GM19455 (cell line): ENCODE measurements at regions not wholly inside any gene's neighbourhood (a gene's known extent, or its start where the extent isn't known, plus 50 kb on each side); places are given as distances from the start of the nearest gene placed in this dataset.
"Not testable (repeated sequence)": the region's sequence is repeated elsewhere in the genome, so short reads cannot be mapped to it uniquely, and the experiment has no call there.

Experiments
- ATAC-seq: cut with Tn5 transposase; IDR thresholded peaks from one replicate; pipeline ENCODE4 v1.9.1; 2021; ENCODE audit not compliant: unreplicated experiment

- ATAC-seq = no peak
Observed at GRCh38 chr4:148962539-148963290, 520.5 kb upstream of the NR3C2 start.

GRCh38 chr4:148961526-148961925, 519.3 kb upstream of the NR3C2 start:
- ATAC-seq = no peak

DNA sequence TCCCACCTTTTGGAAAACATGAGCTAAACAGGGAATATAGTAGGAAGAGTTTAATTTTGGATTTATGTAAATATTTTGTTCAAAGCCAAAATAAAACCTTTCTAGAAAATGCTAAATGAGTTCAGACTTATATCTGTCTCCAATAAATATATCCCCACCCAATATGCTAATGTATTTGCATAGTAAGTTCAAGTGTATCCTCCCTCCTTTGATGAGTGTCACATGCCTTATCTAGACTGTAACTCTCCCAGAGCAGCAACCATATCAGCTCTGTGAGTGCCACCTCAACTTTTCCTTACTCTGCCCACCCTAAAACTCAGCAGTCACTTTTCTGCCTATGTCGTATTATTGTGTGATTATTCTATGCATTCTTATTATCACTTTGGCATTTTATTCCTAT, 516.1 kb upstream of the NR3C2 start:
- ATAC-seq = no peak

- no peak for ATAC-seq
Observed at GRCh38 chr4:148955564-148956297, 513.5 kb upstream of the NR3C2 start.

DNA sequence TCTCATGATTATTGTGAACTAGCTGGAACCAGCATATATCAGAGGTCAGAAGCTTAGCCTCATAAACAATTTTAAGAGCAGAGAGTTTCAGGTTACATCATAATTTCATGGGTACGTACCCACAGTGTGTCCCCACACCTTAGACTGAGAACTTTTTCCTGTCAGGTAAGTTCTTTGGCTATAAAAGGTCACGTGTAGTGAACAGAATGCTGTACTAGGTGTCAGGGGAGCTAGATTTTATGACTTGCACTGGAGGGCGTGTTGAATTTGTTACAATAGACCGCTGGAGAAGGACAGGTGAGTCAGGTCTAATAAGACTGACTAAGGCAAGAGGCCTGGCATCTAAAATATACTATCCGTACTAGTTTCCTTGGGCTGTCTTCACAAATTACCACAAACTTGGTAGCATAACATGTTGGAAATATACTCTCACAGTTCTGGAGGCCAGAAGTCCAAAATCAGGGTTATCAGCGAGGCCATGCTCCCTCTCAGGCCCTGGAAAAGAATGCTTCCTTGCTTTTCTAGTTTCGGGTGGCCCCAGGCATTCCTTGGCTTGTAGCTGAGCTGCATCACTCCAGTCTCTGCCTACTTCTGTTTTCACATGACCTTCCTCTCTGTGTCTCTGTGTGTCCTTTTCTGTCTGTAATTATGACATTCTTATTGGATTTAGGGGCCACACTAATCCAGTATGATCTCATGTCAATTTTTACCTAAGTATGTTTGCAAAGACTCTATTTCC, 512.0 kb upstream of the NR3C2 start:
- no peak for ATAC-seq

DNA sequence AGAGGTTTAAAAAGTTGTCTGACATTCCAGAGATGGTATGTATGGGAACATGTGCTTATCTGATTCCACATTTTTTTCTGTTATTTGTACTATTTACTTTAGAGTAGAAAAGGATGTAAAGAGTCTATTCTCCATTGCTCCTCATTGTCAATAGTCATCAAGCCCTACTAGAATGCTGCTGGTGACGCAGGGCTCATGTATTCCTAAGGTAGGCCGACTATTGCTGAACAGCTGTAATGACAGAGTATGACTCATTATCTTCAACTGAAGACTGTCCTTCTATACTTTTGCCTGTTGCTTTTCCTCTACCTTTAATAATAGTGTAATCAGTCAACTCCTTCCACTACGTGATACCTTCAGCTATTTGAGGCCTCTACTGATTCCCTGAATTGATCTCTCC, 509.1 kb upstream of the NR3C2 start:
- ATAC-seq = no peak

GRCh38 chr4:148946271-148946670, 504.1 kb upstream of the NR3C2 start:
- ATAC-seq = no peak

GRCh38 chr4:148944839-148945219, 502.6 kb upstream of the NR3C2 start:
- ATAC-seq = no peak

DNA sequence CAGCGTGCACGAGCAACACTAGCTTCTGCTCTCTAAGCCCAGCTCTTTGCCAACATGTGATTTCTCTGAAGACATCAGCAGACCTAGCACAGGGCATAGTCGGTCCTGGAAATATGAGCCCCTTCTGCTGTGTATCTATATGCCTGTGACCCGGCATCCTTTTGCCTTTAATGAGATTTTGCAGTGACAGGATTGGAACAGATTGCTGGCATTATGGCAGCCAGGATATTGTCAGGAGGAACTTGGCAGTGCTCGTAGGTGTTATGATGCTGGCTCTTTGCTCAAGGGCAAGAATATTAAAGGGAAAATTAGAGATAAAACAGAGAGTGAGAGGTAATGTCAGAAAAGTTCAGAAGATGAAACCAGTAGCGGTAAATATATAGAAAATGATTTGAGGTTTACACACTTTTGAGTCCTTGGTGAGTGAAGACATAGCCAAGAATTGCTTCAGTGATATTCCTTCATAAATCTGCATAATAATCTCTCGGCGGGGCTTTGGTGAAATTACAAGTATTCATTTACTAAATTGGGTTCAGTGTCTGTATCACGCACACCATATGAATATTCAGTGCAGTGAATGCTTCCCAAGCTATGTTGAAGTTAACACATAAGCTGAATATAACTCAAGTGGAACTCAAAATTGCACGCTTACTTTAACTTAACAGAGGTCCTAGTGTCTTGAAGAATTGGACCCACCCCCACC, 502.1 kb upstream of the NR3C2 start:
- ATAC-seq = no peak

DNA sequence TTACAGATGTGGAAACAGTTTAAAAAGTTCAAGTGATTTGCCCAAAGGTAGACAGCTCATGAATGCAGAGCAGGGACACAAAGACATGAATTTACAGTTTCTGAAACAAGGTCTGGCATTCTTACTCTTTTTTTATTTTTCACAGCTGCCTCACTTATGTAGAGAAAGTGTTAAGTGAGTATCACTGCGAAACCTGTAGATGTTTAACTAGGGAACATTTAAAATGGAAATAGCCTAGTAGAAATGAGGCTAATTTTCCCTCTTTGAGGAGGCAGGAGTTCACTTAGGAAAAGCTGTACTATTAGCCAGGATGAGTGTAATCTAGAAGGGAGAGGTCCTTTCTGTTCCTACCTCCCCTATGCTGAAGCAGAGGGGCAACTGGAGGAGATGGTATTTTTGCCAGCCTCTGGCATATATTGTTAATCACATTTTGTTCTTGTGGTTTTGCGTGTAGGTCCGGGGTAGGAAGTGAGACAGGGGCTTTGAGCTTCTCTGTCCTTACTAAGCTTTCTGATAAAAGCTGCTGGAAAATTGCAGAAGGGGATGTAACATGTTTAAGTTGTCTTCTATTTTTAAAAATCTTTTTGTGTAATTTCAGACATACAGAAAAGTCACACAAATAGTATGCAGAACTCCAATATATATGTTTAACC, 492.8 kb upstream of the NR3C2 start:
- no peak for ATAC-seq

DNA sequence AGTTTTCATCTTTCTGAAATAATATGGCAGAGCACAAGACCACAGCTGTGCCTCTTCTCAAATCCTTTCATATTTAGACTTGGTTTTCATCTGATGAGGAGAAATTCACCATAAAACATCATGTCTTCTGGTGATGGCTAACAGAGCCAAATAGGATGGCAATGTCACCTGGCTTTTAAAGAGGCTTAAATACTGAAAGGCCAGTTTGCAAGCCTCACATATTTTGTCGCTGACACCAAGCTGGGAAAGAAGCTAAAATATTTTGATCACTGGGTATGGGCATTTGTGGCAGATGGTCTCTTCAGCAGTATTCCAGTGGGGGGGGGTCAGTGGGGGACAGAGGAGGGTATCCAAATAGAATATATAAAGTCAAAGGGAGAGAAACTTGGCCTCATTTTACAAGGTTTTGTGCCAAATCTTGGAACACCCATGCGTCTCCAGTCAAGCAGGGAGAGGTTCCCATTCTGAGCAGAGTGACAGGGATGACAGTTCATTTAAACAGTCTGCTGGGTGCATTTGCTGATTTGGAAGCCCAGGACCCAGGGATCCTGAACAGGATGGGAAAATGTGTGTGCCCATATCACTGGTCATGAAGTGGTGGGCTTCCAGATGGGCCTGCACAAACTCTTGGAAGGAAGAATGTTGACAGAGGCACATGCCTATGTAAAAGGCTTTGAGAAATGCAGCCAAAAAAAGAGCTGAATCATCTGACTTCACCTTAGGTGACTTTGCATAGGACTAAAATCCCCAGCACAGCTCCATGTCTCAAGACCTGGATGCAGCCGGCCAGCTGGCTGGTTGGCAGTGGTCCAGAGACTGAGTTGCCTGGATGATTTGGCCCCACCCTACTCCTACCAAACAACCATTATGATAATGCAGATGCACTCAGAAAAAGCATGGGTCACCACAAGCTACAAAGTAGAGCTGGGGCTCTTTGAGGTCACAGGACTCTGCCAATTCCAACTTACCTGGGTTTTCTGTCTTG, 484.4 kb upstream of the NR3C2 start:
- ATAC-seq = no peak

DNA sequence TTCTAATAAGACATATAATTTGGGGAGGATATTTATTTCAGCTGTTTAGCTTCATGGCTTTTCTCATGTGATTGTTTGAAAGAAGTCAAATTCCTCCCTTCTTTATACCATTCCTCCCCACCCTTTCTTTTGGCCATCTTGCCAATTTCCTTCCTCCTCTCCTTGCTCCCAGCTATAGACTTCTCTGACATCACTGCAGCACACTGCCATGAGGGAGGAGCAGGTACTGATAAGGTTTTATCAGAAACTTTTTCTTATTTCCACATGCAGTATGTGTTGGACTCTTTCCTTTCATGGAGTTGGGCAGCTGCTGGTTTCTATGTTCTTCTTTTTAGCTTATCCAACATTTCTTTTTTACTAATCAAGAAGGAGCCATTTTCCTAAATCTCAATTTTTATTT, 481.7 kb upstream of the NR3C2 start:
- no peak for ATAC-seq

DNA sequence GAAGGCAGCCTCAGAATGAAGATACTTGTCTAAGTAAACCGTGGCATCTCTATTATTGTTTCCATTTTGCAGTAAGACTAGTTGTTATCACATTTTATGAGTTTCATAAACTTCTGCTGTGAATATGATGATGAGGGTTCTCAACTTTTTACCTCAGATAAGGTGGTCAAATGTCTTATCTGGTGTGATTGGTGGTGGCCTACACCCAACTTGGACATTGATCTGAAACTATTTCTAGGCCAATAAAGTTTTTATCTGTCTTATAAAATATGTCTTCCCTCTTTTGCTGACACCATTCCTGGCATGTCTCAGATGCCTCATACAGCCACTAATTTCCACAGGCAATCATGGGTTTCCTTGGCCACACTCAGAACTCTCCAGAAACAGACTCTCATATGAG, 480.3 kb upstream of the NR3C2 start:
- ATAC-seq = no peak

DNA sequence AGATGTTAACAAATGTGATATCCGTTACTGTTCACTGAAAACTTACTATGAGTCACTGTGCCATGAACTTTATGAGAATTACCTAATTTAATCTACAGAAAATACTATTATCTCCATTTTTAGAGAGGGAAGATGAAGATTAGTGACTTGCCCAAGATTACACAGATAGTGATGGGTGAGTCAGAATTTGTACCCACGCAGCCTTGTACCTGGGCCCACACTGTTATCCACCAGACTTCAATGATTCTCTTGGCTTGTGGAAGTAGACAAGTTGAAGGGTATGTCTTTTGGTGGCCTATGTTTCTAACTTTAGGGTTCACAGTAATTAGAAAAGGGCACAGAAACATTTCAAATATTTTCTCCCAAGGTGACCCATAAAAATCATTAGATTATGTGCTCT, 472.5 kb upstream of the NR3C2 start:
- no peak for ATAC-seq

DNA sequence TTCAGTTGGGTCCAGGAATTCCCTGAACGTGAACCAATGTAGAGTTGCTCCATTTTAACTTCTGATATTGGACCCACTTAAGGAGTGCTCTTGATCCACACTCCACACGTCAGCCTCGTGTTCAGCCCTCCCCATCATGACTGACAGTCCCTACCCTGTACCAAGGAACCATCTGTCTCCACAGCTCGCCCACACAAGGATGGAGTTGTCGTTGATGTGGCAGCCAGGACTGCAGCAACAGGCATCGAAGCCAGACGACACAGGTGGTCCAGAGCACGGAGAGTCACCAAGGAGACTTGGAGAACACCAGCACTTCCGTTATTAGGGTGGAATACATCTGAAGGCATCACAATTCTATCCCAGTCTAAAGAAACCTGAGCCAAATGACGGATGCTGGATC, 472.1 kb upstream of the NR3C2 start:
- ATAC-seq = no peak

GRCh38 chr4:148903388-148903787, 461.2 kb upstream of the NR3C2 start:
- no peak for ATAC-seq

- ATAC-seq = no peak
Observed at GRCh38 chr4:148901075-148901705, 459.0 kb upstream of the NR3C2 start.

DNA sequence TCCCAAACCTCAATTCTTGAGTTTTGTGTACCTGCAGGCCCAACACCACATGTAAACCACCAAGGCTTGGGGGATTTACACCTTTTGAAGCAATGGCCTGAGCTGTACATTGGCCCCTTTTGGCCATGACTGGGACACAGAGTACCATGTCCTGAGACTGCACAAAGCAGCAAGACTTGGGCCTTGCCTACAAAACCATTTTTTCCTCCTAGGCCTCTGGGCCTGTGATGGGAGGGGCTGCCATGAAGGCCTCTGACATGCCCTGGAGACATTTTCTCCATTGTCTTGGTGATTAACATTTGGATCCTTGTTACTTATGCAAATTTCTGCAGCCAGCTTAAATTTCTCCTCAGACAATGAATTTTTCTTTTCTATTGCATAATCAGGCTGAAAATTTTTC, 455.9 kb upstream of the NR3C2 start:
- not testable (repeated sequence) for ATAC-seq

DNA sequence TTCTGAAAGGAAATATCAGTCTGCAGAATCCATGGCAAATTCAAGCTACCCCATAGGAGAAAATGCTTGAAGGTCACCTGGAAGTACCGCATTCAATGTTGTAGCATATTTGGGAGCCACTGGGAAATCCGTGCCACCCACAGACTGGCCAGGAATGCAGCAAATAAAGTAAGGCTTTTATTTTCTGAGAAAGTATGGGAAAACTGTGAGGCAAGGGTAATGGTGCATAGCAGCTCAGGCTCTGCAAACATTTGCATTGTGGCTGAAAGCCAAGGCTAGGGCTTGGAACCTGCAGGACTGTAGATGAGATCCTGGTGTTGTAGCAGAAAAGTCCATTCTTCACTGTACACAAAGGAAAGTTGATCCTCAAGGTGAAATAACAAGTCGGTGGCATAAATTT, 450.9 kb upstream of the NR3C2 start:
- ATAC-seq = no peak
